ENCODE measurements at regions not wholly inside any gene's neighbourhood (a gene's known extent, or its start where the extent isn't known, plus 50 kb on each side); places are given as distances from the start of the nearest gene placed in this dataset.
A peak's percentile ranks its signal among the peaks of the same experiment; 100 is the strongest.

- no peak for DNase-seq
Observed at GRCh38 chr2:175540421-175540820, 358.9 kb upstream of the ATP5MC3 start.

- DNase-seq: no peak
Observed at GRCh38 chr2:175539122-175539521, 357.6 kb upstream of the ATP5MC3 start.

- no peak for DNase-seq
Observed at GRCh38 chr2:175536059-175536458, 354.5 kb upstream of the ATP5MC3 start.

GRCh38 chr2:175535631-175536030 is 354.1 kb upstream of the ATP5MC3 start:
- no peak for DNase-seq

- DNase-seq: no peak
Observed at GRCh38 chr2:175525975-175526374, 344.5 kb upstream of the ATP5MC3 start.

- DNase-seq: no peak
Observed at GRCh38 chr2:175523001-175523400, 341.5 kb upstream of the ATP5MC3 start.

GRCh38 chr2:175518206-175518605 is 336.7 kb upstream of the ATP5MC3 start:
- DNase-seq: no peak

- DNase-seq: no peak
Observed at GRCh38 chr2:175516555-175516954, 335.0 kb upstream of the ATP5MC3 start.

GRCh38 chr2:175500255-175500654 is 318.7 kb upstream of the ATP5MC3 start:
- no peak for DNase-seq

GRCh38 chr2:175490360-175490791 is 308.9 kb upstream of the ATP5MC3 start:
- DNase-seq: no peak

GRCh38 chr2:175478096-175478768 is 296.7 kb upstream of the ATP5MC3 start:
- DNase-seq: no peak

- no peak for DNase-seq
Observed at GRCh38 chr2:175476948-175477347, 295.4 kb upstream of the ATP5MC3 start.

- DNase-seq: no peak
Observed at GRCh38 chr2:175476374-175476773, 294.9 kb upstream of the ATP5MC3 start.

- DNase-seq: no peak
Observed at GRCh38 chr2:175475130-175475529, 293.6 kb upstream of the ATP5MC3 start.

GRCh38 chr2:175468431-175469098 is 287.1 kb upstream of the ATP5MC3 start:
- DNase-seq: no peak

GRCh38 chr2:175465101-175465500 is 283.6 kb upstream of the ATP5MC3 start:
- no peak for DNase-seq

- no peak for DNase-seq
Observed at GRCh38 chr2:175464311-175464670, 282.8 kb upstream of the ATP5MC3 start.

GRCh38 chr2:175463589-175464310 is 282.2 kb upstream of the ATP5MC3 start:
- no peak for DNase-seq

- DNase-seq: no peak
Observed at GRCh38 chr2:175463169-175463568, 281.7 kb upstream of the ATP5MC3 start.

- DNase-seq: no peak
Observed at GRCh38 chr2:175462246-175462645, 280.7 kb upstream of the ATP5MC3 start.

- DNase-seq: peak; percentile 86
Observed at GRCh38 chr2:175461839-175462238, 280.3 kb upstream of the ATP5MC3 start.

GRCh38 chr2:175457895-175458448 is 276.5 kb upstream of the ATP5MC3 start:
- DNase-seq: no peak

GRCh38 chr2:175454953-175455389 is 273.5 kb upstream of the ATP5MC3 start:
- no peak for DNase-seq
